Dermis microvascular lymphatic vessel endothelial cell (primary cell): ENCODE measurements at regions not wholly inside any gene's neighbourhood (a gene's known extent, or its start where the extent isn't known, plus 50 kb on each side); places are given as distances from the start of the nearest gene placed in this dataset.

ENCODE experiments used
- DNase-seq, 2 donors: peaks; one replicate each; pipeline versions ENCODE4 v3.0.0 to v3.0.0-alpha.2; 2010; ENCODE audit warnings: low read depth in 2 of 2

DNA sequence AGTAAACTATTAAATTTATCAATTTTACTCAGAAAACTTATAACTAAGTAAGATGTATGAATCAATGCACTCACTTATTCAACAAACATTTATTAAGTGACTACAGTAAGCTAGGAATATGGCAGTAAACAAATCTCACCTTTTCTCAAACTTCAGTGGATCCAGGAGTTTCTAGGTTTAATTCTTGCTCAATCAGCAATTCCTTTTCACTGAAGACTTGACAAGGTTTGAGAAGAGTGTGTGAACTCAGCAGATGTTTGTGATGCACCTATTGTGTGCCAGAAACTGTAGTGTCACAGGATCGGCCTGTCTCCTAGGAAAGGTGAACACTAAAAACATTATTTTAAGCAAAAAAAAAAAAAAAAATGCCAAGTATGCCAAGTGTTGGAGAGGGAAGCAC, 167.8 kb downstream of the ALG10 start:
- DNase-seq, result no peak

GRCh38 chr12:34198924-34199323, 176.6 kb downstream of the ALG10 start:
- DNase-seq, result no peak

DNA sequence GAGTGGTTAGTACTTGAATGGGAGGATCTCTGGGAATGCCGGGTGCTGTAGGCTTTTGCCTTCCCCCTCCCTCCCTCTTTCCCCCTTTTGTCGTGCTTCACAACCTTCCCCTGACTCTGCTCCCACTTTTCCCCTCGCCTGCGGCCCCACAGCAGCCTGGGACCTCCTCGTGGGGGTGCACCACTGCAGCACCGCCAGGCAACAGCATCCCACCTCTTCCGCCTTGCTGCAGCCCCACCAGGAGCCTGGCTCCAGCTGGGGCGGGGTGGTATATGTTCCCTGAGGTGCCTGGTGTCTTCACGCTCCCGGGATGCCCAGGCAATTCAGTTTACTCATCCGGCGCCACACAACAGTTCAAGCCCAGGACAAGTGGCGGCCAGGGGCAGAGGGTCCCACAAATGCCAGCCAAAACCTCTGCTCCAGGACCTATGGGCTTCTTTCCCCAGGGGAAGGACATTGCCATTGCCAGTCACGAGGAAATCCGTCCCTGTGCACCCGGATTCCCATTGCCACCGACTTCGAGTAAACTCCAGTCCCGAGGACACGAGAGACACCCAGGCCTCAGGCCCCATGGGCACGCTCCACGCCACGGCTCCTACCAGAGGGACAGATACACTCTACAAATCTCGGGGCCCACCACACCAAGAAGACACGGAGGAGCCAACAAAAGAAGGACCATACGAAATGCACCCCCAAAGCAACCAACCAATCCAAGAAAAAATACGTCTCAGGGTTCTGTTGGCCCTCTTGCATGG, 181.7 kb downstream of the ALG10 start:
- DNase-seq, result no peak

DNA sequence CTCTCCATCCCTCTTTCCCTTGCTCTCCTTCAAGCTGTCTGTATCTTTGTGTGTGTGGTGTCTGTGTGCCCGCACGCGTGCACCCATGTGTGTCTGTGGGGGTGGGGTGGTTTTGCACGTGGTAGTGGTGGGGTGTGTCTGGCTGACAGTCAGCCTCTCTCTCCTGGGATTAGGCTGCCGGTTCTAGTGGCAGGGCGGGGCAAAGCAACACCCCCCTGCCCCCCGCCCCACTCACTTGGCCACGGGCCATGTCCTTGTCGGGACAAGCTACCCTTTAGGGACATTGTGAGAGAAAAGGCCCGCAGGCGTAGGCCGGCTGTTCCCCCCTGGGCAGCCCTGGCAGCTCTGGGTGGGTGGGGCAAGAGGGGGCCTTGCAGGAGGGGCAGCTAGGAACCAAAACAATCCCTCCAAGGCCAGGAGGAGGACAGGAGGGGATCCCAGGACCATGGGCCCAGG, 182.6 kb downstream of the ALG10 start:
- no peak for DNase-seq

GRCh38 chr12:34205401-34205800, 183.1 kb downstream of the ALG10 start:
- no peak for DNase-seq

- no peak for DNase-seq
These were observed 183.9 kb downstream of the ALG10 start for GRCh38 chr12:34206061-34206785.

DNA sequence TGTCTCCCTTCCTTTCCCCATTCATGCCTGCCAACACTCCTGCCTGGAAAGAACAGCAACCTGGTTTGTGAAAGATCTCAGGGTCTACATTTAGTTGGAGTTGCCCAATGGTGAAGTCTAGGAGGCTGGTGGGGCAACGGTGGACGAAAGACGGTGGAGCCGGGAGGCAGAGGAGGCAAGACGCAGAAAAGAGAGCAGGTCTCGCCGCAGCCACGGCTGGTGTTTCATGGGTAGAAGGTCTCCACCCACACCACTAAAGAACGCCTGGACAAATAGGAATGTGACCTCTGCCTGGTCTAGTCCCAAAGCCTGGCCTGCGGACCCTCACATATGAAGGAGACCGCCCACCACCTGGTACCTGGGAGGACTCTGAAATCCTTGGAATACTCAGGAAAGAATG, 185.6 kb downstream of the ALG10 start:
- DNase-seq, result no peak

GRCh38 chr12:34208331-34209258, 186.3 kb downstream of the ALG10 start:
- no peak for DNase-seq

DNA sequence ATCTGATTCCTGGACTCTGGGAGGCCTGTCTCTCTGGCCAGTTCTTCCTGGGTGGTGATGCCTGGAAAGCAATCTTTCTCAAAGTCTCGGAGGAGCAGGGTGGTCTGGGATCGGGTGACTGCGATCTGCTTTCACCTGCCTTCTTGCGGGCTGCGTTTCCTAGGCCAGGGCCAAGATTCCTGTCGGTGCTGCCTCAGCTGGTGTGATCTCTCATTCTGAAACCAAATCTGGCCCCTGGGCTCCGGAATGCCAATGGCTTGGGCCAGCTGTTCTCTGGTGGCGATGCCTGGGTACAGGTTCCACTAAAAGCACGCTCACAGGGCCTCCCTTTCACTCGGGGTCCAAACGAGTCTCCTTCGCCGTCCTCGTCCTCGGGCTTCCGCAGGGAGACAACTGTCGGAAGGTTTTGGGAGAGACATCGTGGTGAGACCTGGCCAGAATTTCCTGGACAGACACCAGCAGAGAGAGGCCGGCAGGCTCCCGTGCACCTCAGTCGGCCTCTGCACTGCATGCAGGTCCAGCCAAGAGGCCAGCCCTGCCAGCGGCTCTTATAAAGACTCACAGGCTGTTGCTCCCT, 187.1 kb downstream of the ALG10 start:
- no peak for DNase-seq

DNA sequence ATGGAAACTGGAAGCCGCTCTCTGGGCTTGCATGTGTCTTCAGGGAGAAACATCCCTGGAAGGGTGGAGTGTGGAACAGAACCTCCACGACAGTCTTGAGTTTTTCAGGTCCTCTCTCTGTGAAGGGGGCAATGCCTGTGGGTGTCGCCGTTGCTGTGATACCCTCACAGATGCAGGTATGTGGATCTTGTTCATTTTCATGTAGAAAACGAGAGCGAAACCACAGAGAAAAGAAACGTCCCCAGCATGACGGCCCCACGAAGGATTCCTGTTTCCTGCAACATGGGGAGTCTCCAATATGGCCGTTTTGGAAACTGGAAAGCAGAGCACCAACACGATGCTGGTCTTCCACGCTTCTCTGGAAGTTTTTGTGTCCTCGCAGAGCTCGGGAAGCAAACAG, 187.9 kb downstream of the ALG10 start:
- DNase-seq, result no peak

DNA sequence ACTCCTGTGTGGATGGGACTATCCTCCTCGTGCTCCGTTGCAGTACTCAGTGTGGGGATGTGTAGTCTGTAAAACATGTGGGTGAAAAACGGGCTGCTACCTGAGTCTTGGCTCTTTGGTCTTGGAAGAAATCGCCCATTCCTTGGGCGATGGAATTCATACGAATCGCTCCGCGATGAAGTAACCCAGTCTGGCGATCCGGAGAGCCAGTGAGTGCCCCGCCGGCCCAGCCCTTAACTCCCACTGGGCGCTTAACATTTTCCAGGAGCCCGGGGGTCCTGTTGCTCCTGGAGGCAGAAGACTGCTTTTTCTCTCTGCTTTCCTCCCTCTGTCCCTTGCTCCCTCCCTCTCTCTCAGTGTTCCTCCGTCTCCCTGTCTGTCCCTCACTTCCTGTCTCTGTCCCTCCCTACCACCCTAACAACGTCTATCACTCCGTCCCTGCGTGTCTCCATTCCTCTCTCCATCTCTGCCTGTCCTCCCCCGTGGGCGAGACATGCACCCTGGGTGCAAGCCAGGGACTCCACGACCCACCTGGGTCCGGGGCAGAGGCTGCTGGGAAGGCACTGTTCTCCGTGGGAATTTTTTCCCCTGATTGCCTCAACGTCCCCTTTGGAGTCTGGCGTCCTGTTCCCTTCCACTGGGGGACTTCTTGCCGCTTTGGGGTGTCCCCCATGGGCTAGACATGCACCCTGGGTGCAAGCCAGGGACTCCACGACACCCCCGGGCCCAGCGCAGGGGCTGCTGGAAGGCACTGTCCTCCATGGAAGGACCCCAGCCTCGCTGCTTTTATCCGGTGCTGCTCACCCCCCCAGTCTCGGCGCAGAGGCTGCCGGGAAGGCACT, 188.6 kb downstream of the ALG10 start:
- no peak for DNase-seq

DNA sequence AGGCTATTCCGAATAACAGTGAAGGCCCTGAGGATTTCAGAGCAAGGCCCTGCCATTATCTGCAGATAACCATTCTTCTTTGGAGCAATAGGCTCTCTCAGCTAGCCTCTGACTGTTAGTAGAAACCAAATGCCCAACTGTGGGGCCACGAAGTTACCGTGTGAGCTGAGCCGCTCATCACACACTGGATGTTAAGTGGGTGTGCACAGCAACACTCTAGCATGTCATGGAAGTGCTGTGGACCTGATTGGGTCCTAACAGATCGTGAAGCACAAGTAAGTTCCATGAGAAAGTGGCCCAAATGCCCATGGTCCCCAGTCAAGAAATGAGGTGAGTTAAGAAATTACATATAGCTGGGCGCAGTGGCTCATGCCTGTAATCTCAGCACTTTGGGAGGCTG, 190.4 kb downstream of the ALG10 start:
- DNase-seq, result no peak

DNA sequence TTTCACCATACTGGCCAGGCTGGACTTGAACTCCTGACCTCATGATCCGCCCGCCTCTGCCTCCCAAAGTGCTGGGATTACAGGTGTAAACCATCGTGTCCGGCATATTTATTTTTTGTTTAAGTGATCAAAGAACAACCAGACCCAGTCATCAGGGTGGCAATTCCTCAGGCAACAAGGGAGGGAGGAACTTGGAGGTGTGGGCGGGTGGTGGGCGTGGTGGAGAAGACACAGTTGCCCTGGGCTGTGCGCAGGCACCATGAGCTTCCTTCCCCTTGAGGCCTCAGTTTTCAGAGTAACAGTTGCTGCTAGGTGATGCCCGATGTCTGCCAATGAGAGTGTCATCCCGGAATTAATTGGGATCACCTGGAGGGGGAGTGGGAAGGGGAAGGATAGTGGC, 191.7 kb downstream of the ALG10 start:
- no peak for DNase-seq

DNA sequence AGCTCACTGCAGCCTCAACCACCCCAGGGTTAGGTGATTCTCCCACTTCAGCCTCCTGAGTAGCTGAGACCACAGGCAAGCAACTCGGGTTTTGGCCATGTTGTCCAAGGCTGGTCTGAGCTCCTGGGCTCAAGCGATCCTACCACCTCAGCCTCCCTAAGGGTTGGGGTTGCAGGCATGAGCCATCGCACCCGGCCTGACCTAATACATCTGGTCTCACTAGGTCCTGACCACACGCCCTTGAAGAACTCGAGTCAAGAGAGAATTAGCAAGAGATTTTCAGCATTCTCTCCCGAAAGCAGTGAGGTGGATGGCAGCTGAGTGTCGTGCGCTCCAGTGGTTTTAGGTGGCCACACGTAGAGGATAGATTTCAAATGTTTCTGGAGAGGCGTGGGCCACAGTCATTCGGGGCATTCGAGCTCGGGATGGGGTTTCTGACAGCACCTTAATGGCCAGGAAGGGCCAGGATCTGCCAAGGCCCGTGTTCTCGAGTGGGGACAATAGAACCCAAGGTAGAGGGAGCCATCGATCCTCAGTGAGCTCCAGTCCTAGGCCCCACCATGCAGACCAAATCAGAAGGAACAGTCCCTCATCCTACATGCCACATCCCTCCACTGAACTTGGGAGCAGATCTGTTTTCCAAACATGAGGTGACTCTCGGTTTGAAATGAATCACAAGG, 193.1 kb downstream of the ALG10 start:
- no peak for DNase-seq

- DNase-seq, result no peak
These were observed 193.6 kb downstream of the ALG10 start for GRCh38 chr12:34215893-34216285.

GRCh38 chr12:34217660-34218059, 195.4 kb downstream of the ALG10 start:
- no peak for DNase-seq

GRCh38 chr12:34218193-34219045, 196.1 kb downstream of the ALG10 start:
- DNase-seq, result peak; percentile 56 to 70

DNA sequence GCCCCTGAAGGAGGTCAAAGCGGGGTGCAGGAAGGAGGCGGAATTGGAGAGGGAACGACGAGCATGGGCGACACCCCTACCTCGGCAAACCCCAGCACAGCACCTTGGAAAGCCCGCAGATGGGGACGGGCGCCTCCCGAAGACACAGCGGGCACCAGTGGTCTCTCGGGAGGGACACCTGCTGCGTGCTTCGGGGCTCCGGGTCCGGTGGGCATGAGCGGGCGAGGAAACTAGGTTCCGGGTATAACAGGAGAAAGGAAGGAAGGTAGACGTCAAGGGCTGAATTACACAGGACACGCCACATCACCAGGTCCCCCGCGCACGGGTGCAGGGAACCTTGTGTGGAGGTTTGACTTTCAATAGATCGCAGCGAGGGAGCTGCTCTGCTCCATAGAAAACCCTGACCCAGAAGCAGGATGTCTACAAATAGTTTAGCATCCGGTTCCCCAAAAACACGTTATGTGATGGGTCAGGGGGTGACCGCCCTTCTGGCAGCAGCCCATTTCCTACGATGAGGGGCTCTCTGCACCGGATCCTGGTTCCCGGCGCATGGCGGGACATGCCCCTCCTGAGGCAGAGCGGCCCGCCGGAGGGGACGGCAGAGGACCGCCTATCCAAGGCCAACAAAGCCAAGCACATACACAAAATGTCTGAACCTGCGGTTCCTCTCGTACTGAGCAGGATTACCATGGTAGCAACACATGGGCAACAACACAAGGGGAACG, 196.9 kb downstream of the ALG10 start:
- DNase-seq, result peak in 1 of 2 donors; percentile 7
